ENCODE measurements at regions not wholly inside any gene's neighbourhood (a gene's known extent, or its start where the extent isn't known, plus 50 kb on each side); places are given as distances from the start of the nearest gene placed in this dataset.
"Not testable (repeated sequence)": the region's sequence is repeated elsewhere in the genome, so short reads cannot be mapped to it uniquely, and the experiment has no call there.

- TF ChIP-seq POLR2A (IDR thresholded peaks at IDR 0.05; ENCODE audit: borderline replicate concordance, extremely low read depth, insufficient read depth, insufficient read length): no peak
- H3K79me2 ChIP-seq (ENCODE audit: insufficient read depth, low read length): no peaks in the 10 kb centered on the region
- BruUV-seq (replicated peaks): no TSS peak
- no peak overlapping the region for H3K27ac ChIP-seq (ENCODE audit: low read depth, low read length)
- POLR2A ChIA-PET: interaction anchor here (0.9 kb wide), 1 partner anchor 21 kb away, joined by 3 read pairs; no protein-coding TSS in a partner anchor
- H3K36me3 ChIP-seq (ENCODE audit: control insufficient read depth in 1 of 2, insufficient read depth in 2 of 2, low read length in 2 of 2): no peaks in the 10 kb centered on the region
- no peak overlapping the region for H3K4me3 ChIP-seq (replicated peaks in 1 of 2; ENCODE audit: low read depth in 1 of 2, low read length in 2 of 2)
- CTCF ChIA-PET: interaction anchor here (0.6 kb wide), 1 partner anchor 407 kb away, joined by 6 read pairs; no protein-coding TSS in a partner anchor
- no peak overlapping the region for H3K9ac ChIP-seq (ENCODE audit: low read length)
- no peak for ATAC-seq
- H3K27me3 ChIP-seq (ENCODE audit: insufficient read depth, low read length): no peaks in the 10 kb centered on the region
- H3K9me3 ChIP-seq (ENCODE audit: control insufficient read depth in 1 of 2, insufficient read depth in 1 of 2, low read depth in 1 of 2, low read length in 2 of 2): no peaks in the 10 kb centered on the region
- RAD21 ChIA-PET (ENCODE audit: low non-redundant PET in 1 of 2, low total read pairs in 2 of 2, uncharacterized antibody in 2 of 2, unreplicated experiment in 2 of 2): no interaction called here
- H3K4me2 ChIP-seq (ENCODE audit: low read length): no peak overlapping the region
- DNase-seq (ENCODE audit: low read depth, low spot score): no peak
- no peaks in the 10 kb centered on the region for H4K20me1 ChIP-seq (ENCODE audit: insufficient read depth)
- no peaks in the 10 kb centered on the region for H3K9me2 ChIP-seq (ENCODE audit: insufficient read depth)
- H3K4me1 ChIP-seq (ENCODE audit: control insufficient read depth in 1 of 2, insufficient read depth in 2 of 2, low read length in 2 of 2): no peaks in the 10 kb centered on the region
- H2AFZ ChIP-seq (ENCODE audit: low read depth, low read length, poor library complexity, severe bottlenecking): no peak overlapping the region
- intact Hi-C loops (cut with micrococcal nuclease): no loop called here
Observed at GRCh38 chr7:112678626-112679025, 111.6 kb downstream of the TMEM168 start.

- H3K9me2 ChIP-seq (ENCODE audit: insufficient read depth); RAD21 ChIA-PET (ENCODE audit: low non-redundant PET in 1 of 2, low total read pairs in 2 of 2, uncharacterized antibody in 2 of 2, unreplicated experiment in 2 of 2); CTCF ChIA-PET; ATAC-seq; BruUV-seq (replicated peaks); H3K4me1 ChIP-seq (ENCODE audit: control insufficient read depth in 1 of 2, insufficient read depth in 2 of 2, low read length in 2 of 2); POLR2A ChIA-PET; H3K9ac ChIP-seq (ENCODE audit: low read length); intact Hi-C loops (cut with micrococcal nuclease); H3K79me2 ChIP-seq (ENCODE audit: insufficient read depth, low read length); H3K27me3 ChIP-seq (ENCODE audit: insufficient read depth, low read length); H4K20me1 ChIP-seq (ENCODE audit: insufficient read depth); DNase-seq (ENCODE audit: low read depth, low spot score); H3K36me3 ChIP-seq (ENCODE audit: control insufficient read depth in 1 of 2, insufficient read depth in 2 of 2, low read length in 2 of 2); H3K4me3 ChIP-seq (replicated peaks in 1 of 2; ENCODE audit: low read depth in 1 of 2, low read length in 2 of 2); H2AFZ ChIP-seq (ENCODE audit: low read depth, low read length, poor library complexity, severe bottlenecking); H3K9me3 ChIP-seq (ENCODE audit: control insufficient read depth in 1 of 2, insufficient read depth in 1 of 2, low read depth in 1 of 2, low read length in 2 of 2); H3K4me2 ChIP-seq (ENCODE audit: low read length); H3K27ac ChIP-seq (ENCODE audit: low read depth, low read length): not testable (repeated sequence)
Observed at GRCh38 chr7:112689466-112690177, 100.6 kb downstream of the TMEM168 start.

- Histone ChIP-seq H3K9me2 (ENCODE audit: insufficient read depth) (no peaks in the 10 kb centered on the region), H3K9me3 (ENCODE audit: control insufficient read depth in 1 of 2, insufficient read depth in 1 of 2, low read depth in 1 of 2, low read length in 2 of 2) (no peaks in the 10 kb centered on the region), H3K4me1 (ENCODE audit: control insufficient read depth in 1 of 2, insufficient read depth in 2 of 2, low read length in 2 of 2) (no peaks in the 10 kb centered on the region), H3K79me2 (ENCODE audit: insufficient read depth, low read length) (no peaks in the 10 kb centered on the region), H3K4me3 (replicated peaks in 1 of 2; ENCODE audit: low read depth in 1 of 2, low read length in 2 of 2) (no peak overlapping the region), H3K36me3 (ENCODE audit: control insufficient read depth in 1 of 2, insufficient read depth in 2 of 2, low read length in 2 of 2) (no peaks in the 10 kb centered on the region), H3K27me3 (ENCODE audit: insufficient read depth, low read length) (no peaks in the 10 kb centered on the region), H4K20me1 (ENCODE audit: insufficient read depth) (no peaks in the 10 kb centered on the region), H3K27ac (ENCODE audit: low read depth, low read length) (no peak overlapping the region), H3K4me2 (ENCODE audit: low read length) (no peak overlapping the region), H3K9ac (ENCODE audit: low read length) (no peak overlapping the region), H2AFZ (ENCODE audit: low read depth, low read length, poor library complexity, severe bottlenecking) (no peak overlapping the region)
- intact Hi-C loops (cut with micrococcal nuclease): no loop called here
- BruUV-seq (replicated peaks): no TSS peak
- RAD21 ChIA-PET (ENCODE audit: low non-redundant PET in 1 of 2, low total read pairs in 2 of 2, uncharacterized antibody in 2 of 2, unreplicated experiment in 2 of 2): no interaction called here
- ATAC-seq (no peak), DNase-seq (ENCODE audit: low read depth, low spot score) (no peak)
- POLR2A ChIA-PET: no interaction called here
- TF ChIP-seq ZBTB33 (IDR thresholded peaks at IDR 0.05; ENCODE audit: extremely low read depth, insufficient replicate concordance, low read length) (no peak), CEBPB (IDR thresholded peaks at IDR 0.05; ENCODE audit: low read depth) (no peak), POLR2A (IDR thresholded peaks at IDR 0.05; ENCODE audit: borderline replicate concordance, extremely low read depth, insufficient read depth, insufficient read length) (no peak), RAD21 (IDR thresholded peaks at IDR 0.05; ENCODE audit: low read depth) (no peak), ZNF274 (IDR thresholded peaks at IDR 0.05; ENCODE audit: low read depth, low read length) (no peak), CTCF (IDR thresholded peaks at IDR 0.05 in 2 of 3, conservative IDR thresholded peaks at IDR 0.05 in 1 of 3; ENCODE audit: borderline replicate concordance in 1 of 3, insufficient read depth in 1 of 3, low read depth in 2 of 3, low read length in 2 of 3) (no peak), SRF (IDR thresholded peaks at IDR 0.05; ENCODE audit: low read depth) (no peak), POLR2AphosphoS5 (IDR thresholded peaks at IDR 0.05; ENCODE audit: low read depth, low read length) (no peak)
- CTCF ChIA-PET: no interaction called here
Observed at GRCh38 chr7:112692333-112692732, 97.9 kb downstream of the TMEM168 start.
